ENCODE measurements at regions not wholly inside any gene's neighbourhood (a gene's known extent, or its start where the extent isn't known, plus 50 kb on each side); places are given as distances from the start of the nearest gene placed in this dataset.
A peak's percentile ranks its signal among the peaks of the same experiment; 100 is the strongest.

DNA sequence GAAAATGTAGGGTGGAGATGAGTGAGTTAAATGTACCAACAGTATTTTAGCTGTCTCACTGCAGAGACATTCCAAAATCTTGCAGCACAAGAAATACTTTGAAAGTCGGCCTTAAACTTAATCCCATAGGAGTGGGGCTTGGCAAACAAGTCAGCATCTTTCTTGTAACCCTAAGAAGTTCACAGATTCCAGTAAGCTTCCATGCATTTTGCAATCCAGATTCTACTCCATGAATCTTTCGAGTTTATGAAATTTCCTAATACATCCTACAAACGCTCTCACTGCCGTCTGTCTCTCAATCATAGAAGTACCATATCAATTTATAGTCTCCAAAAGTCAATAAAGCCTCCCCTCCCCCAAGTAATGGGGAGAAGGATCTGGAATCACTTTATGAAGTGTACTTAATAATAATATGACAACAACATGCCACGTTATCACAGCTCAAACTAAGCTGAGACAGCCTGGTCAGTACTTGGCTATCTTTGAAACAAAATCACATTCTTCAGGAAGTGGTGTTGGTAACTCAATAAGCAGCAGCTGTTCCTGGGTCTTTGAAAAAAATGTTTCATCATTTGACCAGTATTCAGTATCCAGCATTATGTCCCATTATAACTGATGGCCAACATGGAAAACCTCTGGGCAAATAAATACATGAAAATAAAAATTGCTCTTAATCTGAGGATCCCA is 317.4 kb upstream of the RUNX1 start:
- peak; percentile 82 for DNase-seq (ENCODE audit: low read depth)

DNA sequence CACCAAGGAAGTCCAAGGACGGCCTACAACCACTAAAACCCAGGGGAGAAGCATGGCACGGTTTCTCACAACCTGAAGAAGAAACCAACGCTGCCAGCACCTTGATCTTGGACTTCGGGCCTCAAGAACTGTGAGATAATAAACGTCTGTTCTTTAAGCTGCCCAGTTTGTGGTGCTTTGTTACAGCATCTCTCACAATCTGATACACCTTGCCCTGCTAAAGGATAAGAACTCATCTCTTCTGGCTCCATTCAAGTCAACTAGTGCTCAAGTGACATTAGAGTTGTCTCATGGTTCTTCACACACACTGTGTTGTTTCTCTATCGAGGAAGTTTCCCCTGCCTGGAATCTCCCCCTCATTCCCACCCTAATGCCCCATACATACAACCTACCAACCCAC is 314.4 kb upstream of the RUNX1 start:
- no peak for DNase-seq (ENCODE audit: low read depth)

DNA sequence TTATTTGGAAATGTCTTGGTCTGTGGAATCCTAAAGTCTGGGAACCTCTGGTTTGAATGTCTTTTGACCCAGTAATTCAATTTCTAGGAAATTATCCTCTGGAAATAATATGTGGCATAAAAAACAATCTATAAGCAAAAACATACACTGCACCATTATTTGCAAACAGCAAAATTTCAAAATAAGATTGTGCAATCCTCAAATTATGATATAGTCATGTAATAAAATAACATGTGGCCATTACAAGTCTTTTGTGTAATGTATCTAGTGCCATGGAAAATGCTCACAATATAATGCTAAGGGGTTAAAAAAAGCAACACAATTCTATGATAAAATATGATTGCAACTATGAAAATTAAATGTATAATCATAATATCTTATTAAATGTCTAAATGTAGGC is 312.9 kb upstream of the RUNX1 start:
- no peak for DNase-seq (ENCODE audit: low read depth)

DNA sequence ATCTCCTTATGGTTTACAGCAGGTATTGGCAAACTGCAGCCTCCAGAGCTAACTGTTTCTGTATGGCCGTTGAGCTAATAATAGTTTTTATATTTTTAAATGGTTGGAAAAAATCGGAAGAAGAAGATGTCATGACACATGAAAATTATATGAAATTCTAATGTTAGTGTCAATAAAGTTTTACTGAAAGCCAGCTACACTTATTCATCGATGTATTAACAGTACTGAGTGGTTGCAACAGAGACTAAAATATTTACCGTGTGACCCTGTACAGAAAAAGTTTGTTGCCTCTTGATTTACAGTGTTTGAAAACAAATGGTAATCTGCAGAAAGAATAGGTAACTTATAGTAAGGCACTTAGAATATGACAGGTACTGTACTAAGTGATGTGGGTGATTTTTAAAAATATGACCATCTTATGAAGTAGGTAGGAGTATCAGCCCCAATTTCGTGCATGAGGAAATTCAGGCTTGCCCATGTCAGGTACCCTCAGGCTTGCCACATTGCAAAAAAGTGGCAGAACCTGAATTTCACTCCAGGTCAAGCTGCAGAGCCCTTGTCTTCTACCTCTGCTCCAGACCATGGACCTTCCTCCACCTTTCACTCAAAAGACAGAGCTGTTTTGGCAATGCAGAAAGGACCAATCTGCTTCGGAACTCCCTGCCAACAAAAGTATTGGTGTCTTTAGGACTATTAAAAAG is 311.9 kb upstream of the RUNX1 start:
- no peak for DNase-seq (ENCODE audit: low read depth)

DNA sequence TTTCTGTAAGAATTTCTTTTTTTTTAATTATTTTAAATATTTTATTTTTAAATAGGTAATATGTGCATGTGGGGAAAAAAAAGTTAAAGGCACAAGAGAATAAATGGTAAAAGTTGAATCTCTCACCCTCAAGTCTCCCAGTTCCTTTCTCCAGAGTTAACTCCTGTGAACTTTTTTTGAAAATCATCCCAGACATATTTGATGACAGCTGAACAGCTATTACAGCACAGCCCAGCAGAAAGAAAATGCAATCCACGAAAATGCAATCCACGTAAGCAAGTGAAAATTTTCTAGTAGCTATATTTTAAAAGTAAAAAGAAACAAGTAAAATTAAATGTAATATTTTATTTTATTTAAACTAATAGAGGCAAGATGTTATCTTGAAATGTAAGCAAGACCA is 310.0 kb upstream of the RUNX1 start:
- no peak for DNase-seq (ENCODE audit: low read depth)

DNA sequence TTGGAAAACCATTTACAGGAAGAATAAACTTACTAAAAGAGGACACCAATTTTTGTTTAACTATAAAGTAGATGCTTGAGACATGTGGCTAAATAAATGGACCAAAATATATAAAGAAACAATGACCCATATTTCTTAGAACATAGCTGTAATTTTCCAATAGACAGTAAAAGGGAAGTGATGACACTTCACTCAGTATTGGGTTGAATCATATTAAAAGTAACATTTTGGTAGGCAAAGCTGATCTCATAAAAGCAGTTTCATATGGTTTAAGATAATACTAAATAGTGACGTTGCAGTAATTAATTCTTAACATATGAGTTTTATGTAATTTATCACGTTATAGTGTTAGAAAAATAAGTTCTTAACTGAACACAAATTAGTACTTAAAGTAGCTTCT is 308.9 kb upstream of the RUNX1 start:
- no peak for DNase-seq (ENCODE audit: low read depth)

DNA sequence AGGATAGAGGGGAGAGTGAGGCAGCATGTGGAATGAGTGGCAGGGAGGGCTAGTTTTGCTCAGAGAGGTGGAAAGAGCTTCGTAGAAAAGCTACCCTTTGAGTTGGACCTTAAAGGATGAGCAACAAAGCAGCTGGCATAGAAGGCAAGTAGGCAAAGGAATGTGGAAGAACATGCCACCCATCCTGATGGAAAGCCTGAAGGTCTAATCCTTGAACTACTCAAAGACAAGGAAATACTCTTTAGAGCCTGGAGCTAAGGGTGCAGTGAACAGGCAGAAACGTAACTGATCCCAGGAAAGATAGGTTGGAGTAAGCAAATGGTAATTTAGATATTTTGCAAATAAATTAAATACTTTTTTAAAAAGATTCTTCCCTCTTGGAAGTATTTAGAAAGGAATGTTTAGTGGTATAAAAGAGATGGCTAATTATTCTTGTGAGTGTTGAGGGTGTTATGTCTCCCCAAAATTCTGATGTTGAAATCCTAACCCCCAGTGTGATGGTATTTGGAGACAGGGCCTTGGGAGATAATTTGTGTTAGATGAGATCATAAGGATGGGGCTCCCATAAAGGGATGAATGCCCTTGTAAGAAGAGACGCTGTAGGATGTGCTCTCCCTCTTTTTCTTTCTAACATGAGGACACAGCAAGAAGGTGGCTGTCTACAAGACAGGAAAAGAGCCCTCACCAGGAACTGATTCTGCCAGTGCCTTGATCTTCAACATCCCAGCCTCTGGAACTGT is 308.1 kb upstream of the RUNX1 start:
- DNase-seq (ENCODE audit: low read depth): no peak

DNA sequence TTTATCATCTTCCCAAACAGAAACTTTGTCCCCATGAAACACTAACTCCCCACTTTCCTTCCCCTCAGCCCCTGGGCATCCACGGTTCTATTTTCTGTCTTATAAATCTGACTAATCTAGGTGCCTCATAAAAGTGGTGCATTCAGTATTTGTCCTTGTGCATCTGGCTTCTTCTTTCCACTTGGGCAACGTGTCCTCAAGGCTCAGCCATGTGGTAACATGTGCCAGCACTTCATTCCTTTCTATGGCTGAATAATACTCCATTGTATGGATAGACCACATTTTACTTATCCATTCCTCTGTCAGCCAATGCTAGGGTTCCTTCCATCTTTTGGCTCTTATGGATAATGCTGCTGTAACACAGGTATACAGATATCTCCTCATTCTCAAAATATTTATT is 305.0 kb upstream of the RUNX1 start:
- DNase-seq (ENCODE audit: low read depth): no peak

DNA sequence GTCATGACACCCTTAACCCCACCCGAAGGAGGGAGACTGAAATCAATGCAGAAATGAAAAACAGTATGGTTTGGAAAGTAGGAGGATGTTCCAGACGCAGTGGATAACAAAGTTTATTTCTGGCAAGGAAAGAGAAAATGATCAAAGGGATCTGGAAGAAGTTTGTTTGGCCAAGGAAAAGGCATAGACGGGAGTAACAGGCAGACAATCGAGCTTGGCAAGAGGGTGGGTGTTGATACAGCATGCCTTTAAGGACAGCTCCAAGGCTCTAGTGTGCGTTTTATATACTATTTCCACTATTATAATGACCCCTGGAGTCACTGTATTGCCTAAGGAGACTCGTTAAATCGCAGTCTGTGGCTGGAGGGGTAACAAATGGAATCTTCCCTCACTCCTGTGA is 303.7 kb upstream of the RUNX1 start:
- DNase-seq (ENCODE audit: low read depth): no peak

DNA sequence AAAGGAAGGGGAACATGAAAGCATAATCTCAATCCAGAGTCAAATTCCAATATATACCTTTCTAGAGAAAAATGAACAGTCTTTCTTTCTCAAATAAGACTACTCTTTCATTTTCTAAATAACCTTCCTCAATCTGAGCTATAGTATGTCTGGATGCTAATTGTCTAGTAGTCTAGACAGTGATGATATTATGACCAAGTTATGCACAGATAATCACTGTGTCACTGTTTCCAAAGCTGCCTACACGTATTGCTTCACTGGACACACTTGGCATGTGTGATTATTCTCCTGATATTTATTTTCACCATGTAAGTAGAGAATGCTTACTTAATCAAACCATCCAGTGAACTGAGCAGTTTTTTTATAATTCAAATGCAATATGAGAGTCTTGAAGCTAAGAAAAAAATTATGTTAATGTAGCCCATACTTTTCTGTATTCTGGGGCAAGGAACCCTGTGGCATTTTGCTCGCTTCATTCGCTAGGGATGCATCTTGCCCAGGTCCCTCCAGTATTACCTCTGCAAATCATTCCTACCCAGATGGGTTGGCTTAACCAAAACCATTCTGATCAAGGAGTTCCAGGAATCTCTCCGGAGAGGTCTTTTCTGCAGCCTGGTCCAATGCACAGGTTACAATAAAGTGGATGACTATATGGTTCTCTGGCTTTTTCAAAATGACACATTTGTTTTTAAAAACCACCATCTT is 303.1 kb upstream of the RUNX1 start:
- DNase-seq (ENCODE audit: low read depth): peak; percentile 45

DNA sequence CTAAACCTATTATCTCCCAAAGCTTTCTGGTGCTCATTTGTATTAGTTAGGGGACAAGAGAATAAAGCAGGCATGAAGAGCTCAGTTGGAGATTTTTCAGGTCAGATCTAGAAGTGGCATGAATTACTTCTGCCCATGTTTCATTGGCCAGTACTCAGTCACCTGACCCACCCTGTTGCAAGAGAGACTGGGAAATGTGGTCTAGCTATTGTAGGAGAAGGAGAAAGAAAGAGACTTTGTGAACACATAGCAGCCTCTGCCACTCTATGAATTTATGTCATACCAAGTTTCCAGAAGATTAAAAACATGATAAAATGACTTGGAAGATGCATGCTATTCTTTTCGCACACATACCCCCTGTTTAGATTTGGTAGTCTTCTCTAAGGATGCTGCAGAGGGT is 302.3 kb upstream of the RUNX1 start:
- DNase-seq (ENCODE audit: low read depth): no peak

DNA sequence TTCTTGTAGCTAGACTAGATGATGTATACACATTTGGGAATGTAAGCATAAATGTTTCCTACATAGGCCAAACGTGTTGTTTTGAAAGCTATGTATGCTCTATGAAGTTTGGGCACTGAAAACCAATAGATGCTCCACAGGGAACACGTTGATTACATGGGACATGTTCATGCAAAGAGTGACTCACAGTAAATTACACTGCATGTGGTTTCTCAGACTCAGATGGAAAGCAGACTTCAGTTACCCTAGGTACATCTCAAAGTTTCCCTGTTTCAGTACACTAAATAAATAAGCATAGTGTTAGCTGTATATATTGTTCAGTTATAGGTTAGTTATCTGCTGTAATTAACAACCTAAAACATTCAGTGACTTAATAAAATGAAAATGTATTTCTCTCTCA is 301.9 kb upstream of the RUNX1 start:
- DNase-seq (ENCODE audit: low read depth): no peak

DNA sequence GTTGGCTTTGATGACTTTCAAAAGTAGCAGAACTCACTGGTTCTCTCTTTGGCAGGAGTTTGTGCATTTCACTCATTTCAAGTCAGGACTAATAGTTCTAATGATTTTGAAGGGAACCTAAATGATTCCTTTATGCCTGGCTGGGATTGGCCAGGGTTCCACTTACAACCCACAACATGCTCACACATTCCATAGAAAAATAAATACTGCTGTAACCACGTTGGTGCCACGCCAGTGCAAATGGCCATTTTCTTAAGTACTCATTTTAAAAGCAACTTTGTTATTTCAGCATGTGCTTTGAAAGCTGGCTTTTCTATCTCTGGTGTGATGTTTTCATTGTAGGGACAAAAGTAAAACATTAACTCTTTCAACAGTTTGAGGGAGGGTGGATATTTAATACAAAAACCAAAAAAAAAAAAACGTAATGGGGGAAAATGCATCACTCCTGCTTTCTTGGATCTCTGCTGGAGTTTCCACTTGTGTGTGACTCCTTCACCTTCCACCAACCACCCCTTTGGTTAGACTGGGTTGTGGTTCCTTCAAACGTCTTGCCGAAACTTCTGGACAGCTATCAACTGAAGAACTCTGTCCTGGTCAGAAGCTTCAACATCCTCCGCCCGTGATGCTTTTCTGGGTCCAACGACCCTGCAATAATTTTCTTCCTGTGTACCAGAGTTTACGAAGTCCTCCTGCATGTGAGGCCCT is 300.4 kb upstream of the RUNX1 start:
- DNase-seq (ENCODE audit: low read depth): no peak

DNA sequence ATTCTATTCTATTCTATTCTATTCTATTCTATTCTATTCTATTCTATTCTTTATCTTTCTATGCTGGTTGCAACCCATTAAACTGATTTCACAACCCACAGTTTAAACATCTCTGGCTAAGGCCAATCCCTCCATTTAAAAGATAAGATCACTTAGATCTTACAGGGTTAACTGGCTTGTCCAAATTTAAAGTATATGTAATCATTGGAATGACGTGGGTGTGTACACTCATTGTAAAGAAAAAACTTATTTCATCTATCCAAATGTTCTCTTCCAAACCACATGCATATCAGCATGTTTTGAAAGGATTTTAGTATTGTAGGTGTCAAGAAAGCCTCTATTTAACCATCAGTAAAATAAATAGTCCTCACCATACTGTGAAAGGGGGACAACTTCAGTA is 299.6 kb upstream of the RUNX1 start:
- DNase-seq (ENCODE audit: low read depth): no peak

DNA sequence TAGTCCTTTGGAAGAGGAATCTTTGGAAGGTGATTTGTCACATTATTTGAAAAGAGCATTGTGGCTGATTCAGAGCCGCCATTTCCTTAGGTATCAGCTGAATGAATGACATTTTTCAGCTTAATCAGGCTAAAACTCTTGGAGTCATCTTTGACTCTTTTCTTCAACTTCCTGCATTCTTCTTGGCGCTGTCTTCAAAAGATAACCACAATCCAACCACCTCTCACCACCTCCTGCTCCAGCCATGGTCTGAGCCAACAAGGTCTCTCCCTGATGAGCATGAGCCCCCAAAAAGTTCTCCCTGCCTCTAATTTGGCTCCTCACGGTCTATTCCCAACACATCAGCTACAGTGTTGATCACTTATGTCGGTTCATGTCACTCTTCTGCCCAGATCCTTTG is 297.6 kb upstream of the RUNX1 start:
- DNase-seq (ENCODE audit: low read depth): no peak

DNA sequence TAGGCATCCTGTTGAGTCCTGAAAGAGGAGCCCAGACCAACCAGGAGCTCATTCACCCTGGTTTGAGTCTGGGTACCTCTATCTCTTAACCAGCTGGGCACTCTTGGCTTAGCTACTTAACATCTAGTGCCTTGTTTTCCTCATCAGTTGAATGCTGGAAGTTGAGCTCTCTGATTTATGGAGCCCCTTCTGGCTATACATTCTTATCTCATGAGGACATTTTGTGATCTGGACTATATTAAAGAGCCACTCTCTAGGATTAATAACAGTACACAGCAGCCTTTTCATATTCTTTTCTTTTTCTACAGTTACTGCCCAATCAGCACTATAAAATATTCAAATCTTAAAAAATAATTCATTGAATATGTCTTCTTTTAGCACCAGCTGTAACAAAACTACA is 296.9 kb upstream of the RUNX1 start:
- DNase-seq (ENCODE audit: low read depth): no peak

DNA sequence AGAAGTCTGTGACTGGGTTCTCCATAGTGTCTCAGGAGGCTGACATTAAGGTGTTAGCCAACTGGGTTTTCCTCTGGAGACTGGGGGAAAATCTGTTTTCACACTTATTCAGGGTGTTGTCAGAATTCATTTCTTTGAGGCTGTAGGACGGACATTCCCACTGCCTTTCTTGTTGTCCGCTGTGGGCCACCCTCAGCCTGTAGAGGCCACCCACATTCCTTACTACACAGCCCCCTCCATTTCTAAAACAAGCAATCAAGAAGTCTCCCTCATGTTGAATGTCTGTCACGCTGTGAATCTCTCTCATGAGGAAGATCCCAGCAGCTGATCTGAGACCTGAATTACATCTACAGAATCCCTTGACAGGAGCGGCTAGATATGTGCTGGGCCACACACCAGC is 295.5 kb upstream of the RUNX1 start:
- DNase-seq (ENCODE audit: low read depth): no peak

DNA sequence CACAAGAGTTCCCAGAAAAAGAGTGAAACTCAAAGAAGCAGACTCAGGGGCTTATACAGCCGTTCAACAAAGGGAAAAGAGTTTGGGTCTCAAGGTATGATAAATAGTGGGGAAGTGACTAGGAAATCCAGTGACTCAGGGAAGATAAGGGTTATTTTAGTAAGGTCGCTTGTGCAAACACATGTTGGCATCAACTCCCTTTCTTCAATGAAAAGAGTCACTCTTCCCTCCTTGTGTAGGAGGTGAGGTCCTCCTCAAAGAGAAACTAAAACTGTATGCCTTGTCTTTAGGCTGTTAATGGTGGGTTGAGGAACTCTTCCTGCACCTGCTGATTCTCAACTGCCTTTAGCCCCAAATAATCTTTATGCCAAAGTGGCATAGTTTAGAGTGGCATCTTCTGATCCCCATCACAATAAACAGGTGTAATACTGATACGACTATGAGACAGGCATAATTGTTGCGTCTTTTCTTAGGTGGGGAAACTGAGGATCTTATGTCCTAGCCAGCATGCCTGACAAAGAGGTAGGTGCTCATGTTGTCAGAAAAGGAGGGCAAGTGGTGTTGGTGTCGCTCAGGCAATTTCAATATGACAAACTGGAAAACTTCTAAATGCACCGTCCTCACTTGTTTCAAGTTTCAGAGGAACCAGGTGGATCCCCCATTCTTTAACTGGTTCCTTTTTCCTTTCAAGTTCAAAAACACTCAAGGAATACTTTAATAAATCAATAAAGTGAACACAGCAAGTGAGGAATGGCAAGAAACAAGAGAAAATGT is 294.1 kb upstream of the RUNX1 start:
- DNase-seq (ENCODE audit: low read depth): no peak

DNA sequence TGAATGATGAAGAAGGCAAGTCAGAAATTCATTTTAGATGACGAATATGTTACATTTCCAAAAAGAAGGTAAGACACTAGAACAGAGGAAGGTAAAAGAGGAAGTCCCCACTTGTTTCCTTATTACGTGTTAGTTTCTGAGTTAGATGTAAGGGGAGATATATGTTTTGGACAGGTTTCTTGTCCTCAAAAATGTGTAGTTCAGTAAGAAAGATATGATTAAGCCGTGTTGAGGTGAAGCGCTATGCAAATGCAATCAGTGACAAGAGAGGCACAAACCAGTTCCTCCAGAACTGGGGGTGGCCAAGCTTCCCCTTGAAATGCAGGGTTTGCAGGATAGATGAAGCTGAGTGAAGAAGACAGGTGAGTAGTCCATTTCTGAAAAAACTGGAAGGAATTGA is 293.3 kb upstream of the RUNX1 start:
- no peak for DNase-seq (ENCODE audit: low read depth)

DNA sequence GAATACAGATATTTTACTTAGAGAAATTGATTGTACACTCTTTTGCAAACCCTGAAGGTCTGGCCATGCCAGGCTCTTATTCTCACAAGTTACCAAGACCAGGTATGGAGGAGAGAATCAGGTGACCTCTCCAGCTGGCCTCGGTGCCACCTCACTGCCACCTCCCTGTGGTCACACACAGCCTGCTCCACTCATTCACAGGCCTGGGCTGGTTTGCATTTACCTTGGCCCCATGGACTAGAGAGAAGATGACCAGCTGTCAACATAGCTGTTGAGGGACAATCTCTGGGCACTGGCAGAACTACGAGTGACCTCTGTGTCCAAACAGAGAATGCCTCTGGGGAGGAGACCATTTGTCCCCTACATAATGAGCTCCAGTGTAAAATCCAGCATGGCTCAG is 291.2 kb upstream of the RUNX1 start:
- DNase-seq (ENCODE audit: low read depth): no peak

DNA sequence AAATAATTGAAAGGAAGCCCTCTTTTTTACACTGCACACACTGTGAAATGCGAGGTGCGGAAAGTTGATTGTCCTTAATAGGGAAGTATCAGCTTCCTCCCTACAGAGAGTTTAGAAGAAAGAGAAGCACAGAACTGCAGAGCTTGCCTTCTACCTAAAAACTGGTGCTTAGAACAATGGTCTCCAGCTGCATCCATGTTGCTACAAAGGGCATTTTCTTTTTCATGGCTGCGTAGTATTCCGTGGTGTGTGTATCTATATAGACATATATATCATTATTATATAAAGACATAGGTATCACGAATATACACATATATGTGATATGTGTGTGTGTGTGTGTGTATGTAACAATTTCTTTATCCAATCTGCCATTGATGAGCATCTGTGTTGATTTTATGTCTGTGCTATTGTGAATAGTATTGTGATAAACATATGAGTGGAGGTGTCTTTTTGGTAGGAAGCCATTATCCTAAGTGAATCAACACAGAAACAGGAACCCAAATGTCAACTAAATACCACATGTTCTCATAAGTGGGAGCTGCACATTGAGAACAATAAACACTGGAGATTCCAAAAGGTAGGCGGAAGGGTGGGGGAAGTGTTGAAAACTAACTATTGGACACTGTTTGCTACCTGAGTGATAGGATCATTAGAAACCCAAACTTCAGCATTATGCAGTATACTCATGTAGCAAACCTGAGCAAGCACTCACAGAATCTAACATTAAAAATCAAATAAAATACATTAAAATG is 290.0 kb upstream of the RUNX1 start:
- no peak for DNase-seq (ENCODE audit: low read depth)
